ENCODE measurements at regions not wholly inside any gene's neighbourhood (a gene's known extent, or its start where the extent isn't known, plus 50 kb on each side); places are given as distances from the start of the nearest gene placed in this dataset.

GRCh38 chr3:35483131-35483530 is 156.2 kb upstream of the ARPP21 start:
- no peaks in the 10 kb centered on the region for H3K4me1 ChIP-seq (ENCODE audit: control insufficient read depth, extremely low read depth, insufficient read depth, low read length)
- no peak overlapping the region for H2AFZ ChIP-seq (ENCODE audit: low read depth, low read length)
- FAIRE-seq (no peak), DNase-seq (ENCODE audit: low read depth, low spot score) (no peak)
- no peak overlapping the region for H3K4me3 ChIP-seq (replicated peaks in 1 of 3; ENCODE audit: insufficient read depth in 1 of 3, low read depth in 1 of 3, low read length in 3 of 3)
- intact Hi-C loops (cut with micrococcal nuclease) (no loop called here), dilution Hi-C loops (cut with MboI; ENCODE audit: extremely low pct_ligation_motif_present, low sequenced_read_pairs) (no loop called here)
- H3K9ac ChIP-seq (replicated peaks; ENCODE audit: extremely low read depth, insufficient read depth, low read length) = no peak overlapping the region
- H3K27me3 ChIP-seq (ENCODE audit: control insufficient read depth in 2 of 2, insufficient read depth in 2 of 2, low read length in 2 of 2) = peaks cover 0 to 5% of the 10 kb centered on the region in 2 experiments
- CTCF ChIA-PET = no interaction called here
- no peaks in the 10 kb centered on the region for H4K20me1 ChIP-seq (replicated peaks; ENCODE audit: control insufficient read depth, extremely low read depth, insufficient read depth, low read length)
- no peaks in the 10 kb centered on the region for H3K9me3 ChIP-seq (replicated peaks; ENCODE audit: control insufficient read depth, insufficient read depth, low read length)
- no peak overlapping the region for H3K4me2 ChIP-seq (ENCODE audit: insufficient read depth, low read length)
- POLR2A ChIA-PET = no interaction called here
- no peaks in the 10 kb centered on the region for H3K36me3 ChIP-seq (ENCODE audit: control insufficient read depth in 2 of 2, extremely low read depth in 1 of 2, insufficient read depth in 2 of 2, low read length in 2 of 2)
- no TSS peak for BruUV-seq (replicated peaks)
- TF ChIP-seq, protein P1, sequence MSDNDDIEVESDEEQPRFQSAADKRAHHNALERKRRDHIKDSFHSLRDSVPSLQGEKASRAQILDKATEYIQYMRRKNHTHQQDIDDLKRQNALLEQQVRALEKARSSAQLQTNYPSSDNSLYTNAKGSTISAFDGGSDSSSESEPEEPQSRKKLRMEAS (IDR thresholded peaks at IDR 0.05; ENCODE audit: insufficient read depth, insufficient read length) = no peak
- TF ChIP-seq MYC (IDR thresholded peaks at IDR 0.05; ENCODE audit: low read depth, low read length) = no peak
- no peak for TF ChIP-seq CTCF (IDR thresholded peaks at IDR 0.05; ENCODE audit: extremely low read depth in 1 of 2, insufficient read depth in 1 of 2, low read depth in 1 of 2, low read length in 2 of 2)
- no peak for TF ChIP-seq EZH2 (IDR thresholded peaks at IDR 0.05; ENCODE audit: borderline replicate concordance, low read depth, low read length, severe bottlenecking)
- no peak overlapping the region for H3K27ac ChIP-seq (ENCODE audit: insufficient read depth, low read depth, low read length)
- H3K9me1 ChIP-seq (replicated peaks; ENCODE audit: control insufficient read depth, extremely low read depth, insufficient read depth, low read length) = no peaks in the 10 kb centered on the region
- no peaks in the 10 kb centered on the region for H3K79me2 ChIP-seq (ENCODE audit: control insufficient read depth, insufficient read depth, low read length)

GRCh38 chr3:35484929-35485530 is 154.3 kb upstream of the ARPP21 start:
- no peaks in the 10 kb centered on the region for H3K79me2 ChIP-seq (ENCODE audit: control insufficient read depth, insufficient read depth, low read length)
- H3K27ac ChIP-seq (ENCODE audit: insufficient read depth, low read depth, low read length) = no peak overlapping the region
- H4K20me1 ChIP-seq (replicated peaks; ENCODE audit: control insufficient read depth, extremely low read depth, insufficient read depth, low read length) = no peaks in the 10 kb centered on the region
- TF ChIP-seq JUN (IDR thresholded peaks at IDR 0.05; ENCODE audit: borderline replicate concordance, insufficient read depth, insufficient read length, low read depth) (no peak), POLR2A (IDR thresholded peaks at IDR 0.05; ENCODE audit: low read depth, low read length) (no peak), MYC (IDR thresholded peaks at IDR 0.05; ENCODE audit: low read depth, low read length) (no peak), CTCF (IDR thresholded peaks at IDR 0.05; ENCODE audit: extremely low read depth in 1 of 2, insufficient read depth in 1 of 2, low read depth in 1 of 2, low read length in 2 of 2) (no peak)
- no peak overlapping the region for H3K9ac ChIP-seq (replicated peaks; ENCODE audit: extremely low read depth, insufficient read depth, low read length)
- peaks cover 0 to 5% of the 10 kb centered on the region in 2 experiments for H3K27me3 ChIP-seq (ENCODE audit: control insufficient read depth in 2 of 2, insufficient read depth in 2 of 2, low read length in 2 of 2)
- no TSS peak for BruUV-seq (replicated peaks)
- no peaks in the 10 kb centered on the region for H3K36me3 ChIP-seq (ENCODE audit: control insufficient read depth in 2 of 2, extremely low read depth in 1 of 2, insufficient read depth in 2 of 2, low read length in 2 of 2)
- ChIA-PET CTCF (no interaction called here), POLR2A (no interaction called here)
- H3K4me2 ChIP-seq (ENCODE audit: insufficient read depth, low read length) = no peak overlapping the region
- FAIRE-seq = no peak
- dilution Hi-C loops (cut with MboI; ENCODE audit: extremely low pct_ligation_motif_present, low sequenced_read_pairs) = no loop called here
- H3K4me3 ChIP-seq (replicated peaks in 1 of 3; ENCODE audit: insufficient read depth in 1 of 3, low read depth in 1 of 3, low read length in 3 of 3) = no peak overlapping the region
- no peak overlapping the region for H2AFZ ChIP-seq (ENCODE audit: low read depth, low read length)
- no peaks in the 10 kb centered on the region for H3K9me3 ChIP-seq (replicated peaks; ENCODE audit: control insufficient read depth, insufficient read depth, low read length)
- intact Hi-C loops (cut with micrococcal nuclease) = no loop called here
- DNase-seq (ENCODE audit: low read depth, low spot score) = no peak
- H3K9me1 ChIP-seq (replicated peaks; ENCODE audit: control insufficient read depth, extremely low read depth, insufficient read depth, low read length) = no peaks in the 10 kb centered on the region
- H3K4me1 ChIP-seq (ENCODE audit: control insufficient read depth, extremely low read depth, insufficient read depth, low read length) = no peaks in the 10 kb centered on the region

All from endothelial cell of umbilical vein (primary cell).